ENCODE measurements at regions not wholly inside any gene's neighbourhood (a gene's known extent, or its start where the extent isn't known, plus 50 kb on each side); places are given as distances from the start of the nearest gene placed in this dataset.
A peak's percentile ranks its signal among the peaks of the same experiment; 100 is the strongest.

DNA sequence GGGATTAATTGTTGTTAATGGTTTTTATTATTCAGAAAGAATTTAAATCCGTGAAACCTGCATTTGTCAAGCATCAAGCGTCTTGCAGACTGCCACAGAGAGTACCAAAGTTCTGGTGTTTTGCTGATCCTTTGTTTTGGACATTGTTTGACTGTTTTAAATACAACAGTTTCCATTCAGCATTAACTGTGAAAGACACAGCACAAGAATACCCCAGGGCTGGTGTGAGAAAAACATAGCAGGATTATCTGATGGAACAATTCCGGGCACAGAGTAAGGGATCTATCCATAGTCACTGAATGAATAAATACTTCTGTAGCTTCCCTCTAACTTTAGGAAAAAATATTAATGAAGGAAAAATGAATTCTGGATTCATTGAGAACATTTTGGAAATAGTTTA, 202.3 kb downstream of the LTN1 start:
- Histone ChIP-seq H3K4me3 (ENCODE audit: low read depth, low read length) (no peak overlapping the region), H3K4me1 (ENCODE audit: control insufficient read depth, insufficient read depth, low read length, unreplicated experiment) (peaks cover 3% of the 10 kb centered on the region), H3K36me3 (ENCODE audit: insufficient read depth, low read length) (no peaks in the 10 kb centered on the region), H2AFZ (ENCODE audit: low read length, unreplicated experiment) (no peak overlapping the region), H3K27me3 (ENCODE audit: insufficient read depth, low read length) (no peaks in the 10 kb centered on the region), H3K79me2 (ENCODE audit: control insufficient read depth, insufficient read depth, low read length, unreplicated experiment) (no peaks in the 10 kb centered on the region), H3K27ac (ENCODE audit: low read depth, low read length) (no peak overlapping the region)

DNA sequence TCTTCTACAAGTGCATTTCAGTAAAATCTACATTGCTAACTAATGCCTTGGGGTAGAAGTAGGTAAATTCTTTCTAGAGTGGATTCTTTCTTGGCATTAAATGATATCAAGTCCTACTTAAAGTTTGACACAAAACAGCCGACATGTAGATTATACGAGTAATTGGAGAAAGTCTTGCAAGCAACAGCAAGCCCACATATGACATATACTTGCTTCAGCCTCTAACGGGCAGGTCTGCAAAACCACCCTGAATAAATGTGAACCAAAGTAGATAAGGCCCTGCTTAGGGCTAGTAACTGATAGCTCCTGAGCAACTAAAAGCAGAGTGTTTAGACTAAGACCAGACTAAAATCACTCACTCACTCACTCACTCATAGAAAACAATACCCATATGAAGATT, 203.2 kb downstream of the LTN1 start:
- H3K36me3 ChIP-seq (ENCODE audit: insufficient read depth, low read length), result no peaks in the 10 kb centered on the region
- no peaks in the 10 kb centered on the region for H3K4me1 ChIP-seq (ENCODE audit: control insufficient read depth, insufficient read depth, low read length, unreplicated experiment)
- H3K27me3 ChIP-seq (ENCODE audit: insufficient read depth, low read length), result no peaks in the 10 kb centered on the region
- H2AFZ ChIP-seq (ENCODE audit: low read length, unreplicated experiment), result no peak overlapping the region
- no peak overlapping the region for H3K27ac ChIP-seq (ENCODE audit: low read depth, low read length)
- no peaks in the 10 kb centered on the region for H3K79me2 ChIP-seq (ENCODE audit: control insufficient read depth, insufficient read depth, low read length, unreplicated experiment)
- H3K4me3 ChIP-seq (ENCODE audit: low read depth, low read length), result no peak overlapping the region

DNA sequence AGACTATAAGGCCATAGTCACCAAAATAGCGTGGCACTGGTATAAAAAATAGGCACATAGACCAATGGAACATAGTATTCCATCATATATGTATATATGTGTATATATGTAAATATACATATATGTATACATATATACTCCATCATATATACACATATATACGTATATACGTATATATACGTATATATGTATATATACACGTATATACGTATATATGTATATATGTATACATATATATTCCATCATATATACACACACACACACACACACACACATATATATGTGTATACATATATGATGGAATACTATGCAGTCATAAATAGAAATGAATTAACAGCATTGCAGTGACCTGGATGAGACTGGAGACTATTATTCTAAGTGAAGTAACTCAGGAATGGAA, 204.6 kb downstream of the LTN1 start:
- Histone ChIP-seq H3K27ac (ENCODE audit: low read depth, low read length) (no peak overlapping the region), H3K79me2 (ENCODE audit: control insufficient read depth, insufficient read depth, low read length, unreplicated experiment) (no peaks in the 10 kb centered on the region), H3K4me3 (ENCODE audit: low read depth, low read length) (no peak overlapping the region), H3K4me1 (ENCODE audit: control insufficient read depth, insufficient read depth, low read length, unreplicated experiment) (no peaks in the 10 kb centered on the region), H3K27me3 (ENCODE audit: insufficient read depth, low read length) (no peaks in the 10 kb centered on the region), H3K36me3 (ENCODE audit: insufficient read depth, low read length) (no peaks in the 10 kb centered on the region), H2AFZ (ENCODE audit: low read length, unreplicated experiment) (no peak overlapping the region)

DNA sequence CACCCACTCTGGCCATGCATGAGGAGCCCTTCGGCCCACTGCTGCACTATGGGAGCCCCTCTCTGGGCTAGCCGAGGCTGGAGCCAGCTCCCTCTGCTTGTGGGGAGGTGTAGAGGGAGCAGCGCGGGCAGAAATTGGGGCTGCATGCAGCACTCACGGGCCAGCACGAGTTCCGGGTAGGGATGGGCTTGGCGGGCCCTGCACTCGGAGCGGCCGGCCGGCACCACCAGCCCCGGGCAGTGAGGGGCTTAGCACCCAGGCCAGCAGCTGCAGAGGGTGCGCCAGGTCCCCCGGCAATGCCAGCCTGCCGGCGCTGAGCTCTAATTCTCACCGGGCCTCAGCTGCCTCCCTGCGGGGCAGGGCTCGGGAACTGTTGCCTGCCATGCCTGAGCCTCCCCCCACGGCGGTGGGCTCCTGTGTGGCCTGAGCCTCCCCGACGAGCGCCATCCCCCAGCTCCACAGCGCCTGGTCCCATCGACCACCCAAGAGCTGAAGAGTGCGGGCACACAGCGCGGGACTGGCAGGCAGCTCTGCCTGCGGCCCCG, 209.0 kb downstream of the LTN1 start:
- Histone ChIP-seq H3K4me3 (ENCODE audit: low read depth, low read length) (no peak overlapping the region), H3K79me2 (ENCODE audit: control insufficient read depth, insufficient read depth, low read length, unreplicated experiment) (no peaks in the 10 kb centered on the region), H3K27me3 (ENCODE audit: insufficient read depth, low read length) (no peaks in the 10 kb centered on the region), H3K4me1 (ENCODE audit: control insufficient read depth, insufficient read depth, low read length, unreplicated experiment) (peaks cover 10% of the 10 kb centered on the region), H2AFZ (ENCODE audit: low read length, unreplicated experiment) (no peak overlapping the region), H3K27ac (ENCODE audit: low read depth, low read length) (no peak overlapping the region), H3K36me3 (ENCODE audit: insufficient read depth, low read length) (no peaks in the 10 kb centered on the region)

- Histone ChIP-seq H3K4me3 (ENCODE audit: low read depth, low read length) (no peak overlapping the region), H3K27ac (ENCODE audit: low read depth, low read length) (peak overlapping the region; percentile 35), H3K36me3 (ENCODE audit: insufficient read depth, low read length) (no peaks in the 10 kb centered on the region)
Measured at GRCh38 chr21:28781602-28782276, 210.9 kb downstream of the LTN1 start.

GRCh38 chr21:28779914-28780313, 212.8 kb downstream of the LTN1 start:
- Histone ChIP-seq H3K27ac (ENCODE audit: low read depth, low read length) (no peak overlapping the region), H3K4me1 (ENCODE audit: control insufficient read depth, insufficient read depth, low read length, unreplicated experiment) (peaks cover 32% of the 10 kb centered on the region)

More at GRCh38 chr21:28781602-28782276, 210.9 kb downstream of the LTN1 start:
- H3K4me1 ChIP-seq (ENCODE audit: control insufficient read depth, insufficient read depth, low read length, unreplicated experiment), result peaks cover 15% of the 10 kb centered on the region
- H2AFZ ChIP-seq (ENCODE audit: low read length, unreplicated experiment), result no peak overlapping the region
- H3K27me3 ChIP-seq (ENCODE audit: insufficient read depth, low read length), result no peaks in the 10 kb centered on the region
- no peaks in the 10 kb centered on the region for H3K79me2 ChIP-seq (ENCODE audit: control insufficient read depth, insufficient read depth, low read length, unreplicated experiment)

GRCh38 chr21:28776251-28776650, 216.4 kb downstream of the LTN1 start:
- peaks cover 46% of the 10 kb centered on the region for H3K4me1 ChIP-seq (ENCODE audit: control insufficient read depth, insufficient read depth, low read length, unreplicated experiment)
- H3K4me3 ChIP-seq (ENCODE audit: low read depth, low read length), result no peak overlapping the region
- no peak overlapping the region for H2AFZ ChIP-seq (ENCODE audit: low read length, unreplicated experiment)
- peak overlapping the region; percentile 63 for H3K27ac ChIP-seq (ENCODE audit: low read depth, low read length)
- no peaks in the 10 kb centered on the region for H3K36me3 ChIP-seq (ENCODE audit: insufficient read depth, low read length)
- H3K27me3 ChIP-seq (ENCODE audit: insufficient read depth, low read length), result no peaks in the 10 kb centered on the region
- H3K79me2 ChIP-seq (ENCODE audit: control insufficient read depth, insufficient read depth, low read length, unreplicated experiment), result no peaks in the 10 kb centered on the region

More at GRCh38 chr21:28779914-28780313, 212.8 kb downstream of the LTN1 start:
- Histone ChIP-seq H3K27me3 (ENCODE audit: insufficient read depth, low read length) (no peaks in the 10 kb centered on the region), H3K36me3 (ENCODE audit: insufficient read depth, low read length) (no peaks in the 10 kb centered on the region), H3K4me3 (ENCODE audit: low read depth, low read length) (no peak overlapping the region), H2AFZ (ENCODE audit: low read length, unreplicated experiment) (no peak overlapping the region), H3K79me2 (ENCODE audit: control insufficient read depth, insufficient read depth, low read length, unreplicated experiment) (no peaks in the 10 kb centered on the region)

DNA sequence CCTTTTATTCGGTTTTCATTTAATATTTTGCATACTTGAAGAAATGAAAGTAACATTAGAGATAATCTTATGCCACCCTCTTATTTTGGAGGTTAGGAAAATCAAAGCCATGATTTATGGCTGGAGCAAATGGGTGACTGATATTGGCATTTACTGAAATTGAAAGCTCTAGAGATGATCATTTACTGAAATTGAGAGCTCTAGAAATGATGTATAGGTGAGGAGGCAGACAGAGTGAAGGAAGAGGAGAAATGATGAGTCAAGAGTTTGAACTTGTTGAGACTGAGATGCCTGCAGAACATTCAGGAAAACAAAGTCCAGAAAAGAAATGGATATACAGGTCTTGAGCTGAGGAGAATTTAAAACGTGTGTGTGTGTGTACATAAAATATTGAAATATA, 217.6 kb downstream of the LTN1 start:
- no peaks in the 10 kb centered on the region for H3K27me3 ChIP-seq (ENCODE audit: insufficient read depth, low read length)
- H3K4me1 ChIP-seq (ENCODE audit: control insufficient read depth, insufficient read depth, low read length, unreplicated experiment), result peaks cover 57% of the 10 kb centered on the region
- no peaks in the 10 kb centered on the region for H3K36me3 ChIP-seq (ENCODE audit: insufficient read depth, low read length)
- no peaks in the 10 kb centered on the region for H3K79me2 ChIP-seq (ENCODE audit: control insufficient read depth, insufficient read depth, low read length, unreplicated experiment)
- H2AFZ ChIP-seq (ENCODE audit: low read length, unreplicated experiment), result no peak overlapping the region
- no peak overlapping the region for H3K27ac ChIP-seq (ENCODE audit: low read depth, low read length)
- no peak overlapping the region for H3K4me3 ChIP-seq (ENCODE audit: low read depth, low read length)

DNA sequence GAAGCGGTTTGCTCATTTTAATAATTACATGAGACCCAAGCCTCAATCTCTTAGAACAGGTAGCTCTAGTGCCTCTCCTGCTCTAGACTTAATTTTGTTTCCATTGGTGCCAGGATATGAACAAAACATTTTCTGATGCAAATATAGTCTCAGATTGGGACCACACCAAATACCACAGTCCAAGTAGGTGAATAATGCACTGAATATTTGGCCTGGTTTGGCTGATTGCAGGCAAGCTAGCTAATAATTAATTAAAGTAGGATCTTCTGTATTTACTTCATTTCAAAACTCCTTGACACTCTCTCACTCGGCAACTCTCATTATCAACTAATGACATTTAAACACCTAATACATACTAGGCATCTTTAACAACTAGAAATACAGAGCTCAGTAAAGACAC, 219.6 kb downstream of the LTN1 start:
- H2AFZ ChIP-seq (ENCODE audit: low read length, unreplicated experiment), result no peak overlapping the region
- H3K27me3 ChIP-seq (ENCODE audit: insufficient read depth, low read length), result no peaks in the 10 kb centered on the region
- no peaks in the 10 kb centered on the region for H3K79me2 ChIP-seq (ENCODE audit: control insufficient read depth, insufficient read depth, low read length, unreplicated experiment)
- H3K27ac ChIP-seq (ENCODE audit: low read depth, low read length), result peak overlapping the region; percentile 99
- H3K36me3 ChIP-seq (ENCODE audit: insufficient read depth, low read length), result no peaks in the 10 kb centered on the region
- H3K4me3 ChIP-seq (ENCODE audit: low read depth, low read length), result no peak overlapping the region
- H3K4me1 ChIP-seq (ENCODE audit: control insufficient read depth, insufficient read depth, low read length, unreplicated experiment), result peaks cover 68% of the 10 kb centered on the region

DNA sequence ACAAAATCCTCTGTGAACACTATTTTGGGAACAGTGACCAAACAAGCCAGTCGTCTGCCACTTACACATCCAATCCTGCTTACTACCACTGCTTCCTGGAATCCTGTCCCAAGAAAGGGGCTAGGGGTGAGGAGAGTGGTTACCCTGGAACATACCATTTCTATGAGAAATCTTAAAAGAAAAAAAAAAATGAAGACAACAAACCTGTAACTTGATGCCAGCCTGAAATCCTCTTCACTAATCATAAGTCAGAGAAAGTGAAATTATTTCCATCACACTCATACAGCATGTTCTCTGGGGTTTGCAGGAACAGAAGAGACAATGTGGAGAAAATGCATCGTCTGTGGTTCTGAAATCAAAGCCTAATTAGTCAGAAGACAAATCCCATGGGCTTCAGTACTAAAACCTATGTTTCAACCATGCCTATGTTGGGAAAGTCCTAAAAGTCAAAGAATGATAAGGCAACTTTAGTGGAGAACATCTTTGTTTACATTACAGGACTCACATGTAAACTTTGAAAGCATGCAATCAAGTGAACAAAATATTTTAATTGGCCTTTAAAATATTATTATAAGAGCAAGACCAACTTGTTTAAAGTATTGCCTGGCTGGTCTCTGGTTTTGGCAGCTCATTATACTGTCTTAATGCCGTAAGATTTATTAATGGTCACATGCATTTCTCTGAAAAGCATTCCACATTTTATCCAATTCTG, 220.7 kb downstream of the LTN1 start:
- H3K79me2 ChIP-seq (ENCODE audit: control insufficient read depth, insufficient read depth, low read length, unreplicated experiment), result no peaks in the 10 kb centered on the region
- H3K27ac ChIP-seq (ENCODE audit: low read depth, low read length), result peak overlapping the region; percentile 99
- peaks cover 65% of the 10 kb centered on the region for H3K4me1 ChIP-seq (ENCODE audit: control insufficient read depth, insufficient read depth, low read length, unreplicated experiment)
- no peaks in the 10 kb centered on the region for H3K27me3 ChIP-seq (ENCODE audit: insufficient read depth, low read length)
- no peaks in the 10 kb centered on the region for H3K36me3 ChIP-seq (ENCODE audit: insufficient read depth, low read length)
- peak overlapping the region; percentile 9 for H2AFZ ChIP-seq (ENCODE audit: low read length, unreplicated experiment)
- peak overlapping the region; percentile 52 for H3K4me3 ChIP-seq (ENCODE audit: low read depth, low read length)
